Trophoblast cell (in vitro differentiated cells and primary cell): ENCODE measurements at regions not wholly inside any gene's neighbourhood (a gene's known extent, or its start where the extent isn't known, plus 50 kb on each side); places are given as distances from the start of the nearest gene placed in this dataset.

Source experiments
- DNase-seq, 2 donors: peaks; one replicate each; pipeline ENCODE4 v3.0.0-alpha.2; 2016
- H2AFZ ChIP-seq: 2 replicates; pipeline ENCODE4 v1.6.1; 2013; ENCODE audit warnings: low read length, moderate library complexity, mild to moderate bottlenecking; ENCODE audit not compliant: insufficient read depth, poor library complexity
- H2AK5ac ChIP-seq: 2 replicates; pipeline ENCODE4 v1.6.1; 2013; ENCODE audit warnings: mild to moderate bottlenecking, low read length
- H2BK120ac ChIP-seq: 2 replicates; pipeline ENCODE4 v1.6.1; 2013; ENCODE audit warnings: low read length, mild to moderate bottlenecking, moderate library complexity; ENCODE audit not compliant: insufficient read depth, poor library complexity
- H2BK12ac ChIP-seq: 2 replicates; pipeline ENCODE4 v1.6.1; 2013; ENCODE audit warnings: mild to moderate bottlenecking, low read length, moderate library complexity
- H2BK5ac ChIP-seq: 2 replicates; pipeline ENCODE4 v1.6.1; 2013; ENCODE audit warnings: low read length, low read depth, moderate library complexity, mild to moderate bottlenecking; ENCODE audit not compliant: poor library complexity
- H3K14ac ChIP-seq: 2 replicates; pipeline ENCODE4 v1.6.1; 2013; ENCODE audit warnings: mild to moderate bottlenecking, low read length
- H3K18ac ChIP-seq: 2 replicates; pipeline ENCODE4 v1.6.1; 2013; ENCODE audit warnings: mild to moderate bottlenecking, low read length
- H3K23ac ChIP-seq: 2 replicates; pipeline ENCODE4 v1.6.1; 2013; ENCODE audit warnings: low read length
- H3K27ac ChIP-seq: 2 replicates; pipeline ENCODE4 v1.5.1; 2013; ENCODE audit warnings: low read depth, mild to moderate bottlenecking, inconsistent platforms, low read length, moderate library complexity
- H3K27me3 ChIP-seq: 2 replicates; pipeline ENCODE4 v1.6.1; 2013; ENCODE audit warnings: inconsistent platforms, mild to moderate bottlenecking, low read length, moderate library complexity; ENCODE audit not compliant: insufficient read depth
- H3K36me3 ChIP-seq, 2 experiments: 1 replicate in 1 of 2; 2 replicates in 1 of 2; pipeline ENCODE4 v1.6.1; 2013; ENCODE audit warnings: low read length in 2 of 2, mild to moderate bottlenecking in 2 of 2, moderate library complexity in 1 of 2; ENCODE audit not compliant: insufficient read depth in 2 of 2, control insufficient read depth in 1 of 2
- H3K4ac ChIP-seq: 2 replicates; pipeline ENCODE4 v1.6.1; 2013; ENCODE audit warnings: low read depth, mild to moderate bottlenecking, low read length, moderate library complexity
- H3K4me1 ChIP-seq, 2 experiments: 1 replicate in 1 of 2; 2 replicates in 1 of 2; pipeline ENCODE4 v1.6.1; 2013; ENCODE audit warnings: low read length in 2 of 2, mild to moderate bottlenecking in 2 of 2, moderate library complexity in 1 of 2; ENCODE audit not compliant: insufficient read depth in 2 of 2, control insufficient read depth in 1 of 2
- H3K4me2 ChIP-seq: 2 replicates; pipeline ENCODE4 v1.6.1; 2013; ENCODE audit warnings: inconsistent platforms, mild to moderate bottlenecking, low read length, moderate library complexity
- H3K4me3 ChIP-seq: 2 replicates; pipeline ENCODE4 v1.5.1; 2013; ENCODE audit warnings: mild to moderate bottlenecking, low read depth, low read length, inconsistent platforms
- H3K79me1 ChIP-seq: one replicate; pipeline ENCODE4 v1.6.1; 2013; ENCODE audit warnings: low read length
- H3K79me2 ChIP-seq: 2 replicates; pipeline ENCODE4 v1.6.1; 2013; ENCODE audit warnings: low read length, mild to moderate bottlenecking; ENCODE audit not compliant: control insufficient read depth, insufficient read depth, poor library complexity
- H3K9ac ChIP-seq: 2 replicates; pipeline ENCODE4 v1.6.1; 2013; ENCODE audit warnings: mild to moderate bottlenecking, low read length
- H3K9me3 ChIP-seq: 2 replicates; pipeline ENCODE4 v1.6.1; 2013; ENCODE audit warnings: low read depth, mild to moderate bottlenecking, control low read depth, inconsistent platforms, low read length; ENCODE audit not compliant: insufficient read depth
- H4K12ac ChIP-seq: 2 replicates; pipeline ENCODE4 v1.6.1; 2013; ENCODE audit warnings: low read depth, mild to moderate bottlenecking, low read length, moderate library complexity
- H4K8ac ChIP-seq: 2 replicates; pipeline ENCODE4 v1.6.1; 2013; ENCODE audit warnings: low read depth, mild to moderate bottlenecking, low read length, moderate library complexity
- H4K91ac ChIP-seq: one replicate; pipeline ENCODE4 v1.6.1; 2013; ENCODE audit warnings: low read depth, mild to moderate bottlenecking, low read length, moderate library complexity
- WGBS: extraction: QIAGEN DNeasy Blood & Tissue Kit; methylation state at CpG from one replicate; pipeline ENCODE4 v1.1.7; 2013; ENCODE audit warnings: missing lambda C conversion rate; ENCODE audit not compliant: insufficient read length, insufficient coverage; ENCODE audit errors: extremely low coverage; 5-methylcytosine and 5-hydroxymethylcytosine counted together

DNA sequence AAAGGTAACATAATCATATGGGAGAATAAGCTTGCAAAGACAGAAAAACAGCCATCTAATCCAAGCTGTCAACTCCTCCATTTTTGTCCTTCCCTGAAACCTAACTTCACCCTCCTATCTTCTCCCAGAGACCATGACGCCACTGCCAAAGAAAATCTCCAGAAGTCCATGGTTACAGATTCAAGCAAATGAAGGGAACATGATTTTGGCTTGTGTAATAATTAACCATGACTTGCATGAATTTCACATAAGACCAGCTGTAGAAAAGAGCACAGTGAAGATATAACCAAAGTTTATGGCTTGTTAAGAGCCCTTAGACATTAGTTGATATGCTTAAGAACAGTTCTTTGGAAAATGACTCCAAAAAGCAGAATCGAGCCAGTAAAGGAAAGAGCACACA is 342.1 kb upstream of the NRSN1 start:
- Histone ChIP-seq H3K36me3 (no peaks in the 10 kb centered on the region), H3K79me2 (no peaks in the 10 kb centered on the region), H3K9me3 (no peaks in the 10 kb centered on the region), H2BK5ac (no peak overlapping the region), H2BK12ac (no peak overlapping the region), H3K79me1 (no peaks in the 10 kb centered on the region), H3K9ac (no peak overlapping the region), H3K4me2 (no peak overlapping the region), H4K12ac (no peak overlapping the region), H3K18ac (no peak overlapping the region), H2BK120ac (no peak overlapping the region), H3K23ac (no peak overlapping the region), H2AK5ac (no peak overlapping the region), H4K8ac (no peak overlapping the region), H3K27me3 (no peaks in the 10 kb centered on the region), H2AFZ (no peak overlapping the region), H4K91ac (no peak overlapping the region), H3K4me3 (no peak overlapping the region), H3K14ac (no peak overlapping the region), H3K4ac (no peak overlapping the region), H3K27ac (no peak overlapping the region), H3K4me1 (no peaks in the 10 kb centered on the region)
- no peak for DNase-seq
- WGBS, result no CpG with 5 or more reads among the region's 2 CpGs

DNA sequence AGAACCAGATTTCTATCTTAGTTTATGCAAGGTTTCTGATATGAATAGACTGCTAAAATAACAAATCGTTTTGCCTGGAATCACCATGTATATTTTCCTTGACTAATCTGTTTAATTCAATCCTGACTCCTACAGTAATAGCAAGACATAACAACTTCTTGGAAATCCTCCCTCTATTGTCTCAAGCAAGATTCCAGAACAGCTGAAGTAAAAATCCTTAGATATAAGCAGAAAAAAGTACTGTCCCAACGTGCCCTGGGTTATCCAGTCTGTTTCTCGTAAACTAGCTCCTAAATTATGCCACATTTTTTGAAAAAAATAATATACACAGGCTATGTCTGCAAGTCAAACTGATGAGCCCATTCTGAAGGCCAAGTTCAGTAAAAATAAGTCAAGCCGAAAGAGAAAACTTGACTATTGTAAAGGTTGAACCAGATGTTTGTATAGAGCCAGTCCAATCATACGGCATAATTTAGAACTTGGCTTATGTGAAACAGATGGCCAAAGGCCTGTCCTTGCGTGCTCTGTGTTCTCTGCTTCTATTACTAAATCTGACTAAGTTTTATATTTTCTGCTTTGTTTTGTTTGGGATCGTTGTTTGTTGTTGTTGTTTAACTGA is 341.6 kb upstream of the NRSN1 start:
- no peak for DNase-seq
- Histone ChIP-seq H3K23ac (no peak overlapping the region), H3K27me3 (no peaks in the 10 kb centered on the region), H3K9me3 (no peaks in the 10 kb centered on the region), H2BK12ac (no peak overlapping the region), H3K4me3 (no peak overlapping the region), H2AK5ac (no peak overlapping the region), H3K36me3 (no peaks in the 10 kb centered on the region), H3K18ac (no peak overlapping the region), H3K27ac (no peak overlapping the region), H2BK5ac (no peak overlapping the region), H4K91ac (no peak overlapping the region), H3K9ac (no peak overlapping the region), H2BK120ac (no peak overlapping the region), H3K14ac (no peak overlapping the region), H3K4me1 (no peaks in the 10 kb centered on the region), H2AFZ (no peak overlapping the region), H3K4me2 (no peak overlapping the region), H4K12ac (no peak overlapping the region), H3K79me1 (no peaks in the 10 kb centered on the region), H4K8ac (no peak overlapping the region), H3K79me2 (no peaks in the 10 kb centered on the region), H3K4ac (no peak overlapping the region)
- WGBS, result no CpG with 5 or more reads among the region's 7 CpGs

DNA sequence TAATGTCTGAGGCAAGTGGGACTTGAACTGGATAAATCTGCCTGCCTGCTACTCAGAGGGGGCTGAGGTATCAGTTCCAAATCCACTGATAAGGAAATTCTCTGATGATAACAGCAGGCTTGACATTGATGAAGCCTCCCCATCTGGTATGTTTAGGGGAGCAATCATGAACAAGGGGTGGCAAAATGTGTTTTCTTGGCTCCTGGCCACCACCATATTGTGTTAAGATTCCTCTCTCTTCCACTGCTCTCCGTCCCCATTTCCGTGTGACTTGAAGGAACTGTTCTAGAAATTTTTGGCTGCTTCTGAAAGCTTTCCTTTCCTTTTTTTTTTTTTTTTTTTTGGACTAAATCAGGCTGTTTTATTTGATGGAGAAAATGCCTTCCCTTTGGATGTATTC is 335.3 kb upstream of the NRSN1 start:
- H3K79me1 ChIP-seq, result no peaks in the 10 kb centered on the region
- no peak overlapping the region for H2AFZ ChIP-seq
- H3K4me3 ChIP-seq, result no peak overlapping the region
- no peaks in the 10 kb centered on the region for H3K79me2 ChIP-seq
- no peak overlapping the region for H2BK12ac ChIP-seq
- no peak overlapping the region for H4K91ac ChIP-seq
- no peak overlapping the region for H4K8ac ChIP-seq
- no peaks in the 10 kb centered on the region for H3K4me1 ChIP-seq
- H3K36me3 ChIP-seq, result no peaks in the 10 kb centered on the region
- no peak overlapping the region for H2AK5ac ChIP-seq
- DNase-seq, result no peak
- no peak overlapping the region for H3K4ac ChIP-seq
- H3K4me2 ChIP-seq, result no peak overlapping the region
- no peak overlapping the region for H3K18ac ChIP-seq
- no peaks in the 10 kb centered on the region for H3K27me3 ChIP-seq
- H3K14ac ChIP-seq, result no peak overlapping the region
- H3K23ac ChIP-seq, result no peak overlapping the region
- H3K9me3 ChIP-seq, result no peaks in the 10 kb centered on the region
- no peak overlapping the region for H3K9ac ChIP-seq
- no peak overlapping the region for H2BK5ac ChIP-seq
- no peak overlapping the region for H2BK120ac ChIP-seq
- no peak overlapping the region for H3K27ac ChIP-seq
- no CpG with 5 or more reads among the region's 2 CpGs for WGBS
- H4K12ac ChIP-seq, result no peak overlapping the region

DNA sequence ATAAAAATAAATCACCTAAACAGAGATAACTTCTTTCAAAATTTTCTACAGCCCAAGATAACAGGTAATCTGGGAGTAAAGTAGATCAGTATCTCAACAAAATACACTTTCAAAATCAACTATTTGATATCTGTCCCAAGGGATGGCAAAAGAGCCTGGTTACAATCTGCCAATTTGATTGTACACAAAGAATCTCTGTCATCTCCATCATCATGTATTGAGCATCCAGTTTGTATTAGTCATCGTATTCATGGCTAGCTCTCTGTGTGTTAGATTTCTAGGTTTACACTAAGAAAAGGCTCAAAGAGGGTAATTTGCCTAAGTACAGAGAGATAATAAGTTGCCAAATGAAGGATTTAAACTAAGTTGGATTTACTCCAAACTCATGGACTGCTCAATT is 329.0 kb upstream of the NRSN1 start:
- Histone ChIP-seq H2BK12ac (no peak overlapping the region), H3K27ac (no peak overlapping the region), H2BK5ac (no peak overlapping the region), H3K9ac (no peak overlapping the region), H3K4me1 (no peaks in the 10 kb centered on the region), H3K4ac (no peak overlapping the region), H3K23ac (no peak overlapping the region), H4K91ac (no peak overlapping the region), H2AK5ac (no peak overlapping the region), H3K36me3 (no peaks in the 10 kb centered on the region), H4K8ac (no peak overlapping the region), H3K14ac (no peak overlapping the region), H3K18ac (no peak overlapping the region), H3K27me3 (no peaks in the 10 kb centered on the region), H4K12ac (no peak overlapping the region), H3K79me2 (no peaks in the 10 kb centered on the region), H2BK120ac (no peak overlapping the region), H3K9me3 (no peaks in the 10 kb centered on the region), H3K4me3 (no peak overlapping the region), H2AFZ (no peak overlapping the region), H3K4me2 (no peak overlapping the region), H3K79me1 (no peaks in the 10 kb centered on the region)
- WGBS, result no CpG with 5 or more reads among the region's 1 CpG
- no peak for DNase-seq
